ENCODE measurements at regions not wholly inside any gene's neighbourhood (a gene's known extent, or its start where the extent isn't known, plus 50 kb on each side); places are given as distances from the start of the nearest gene placed in this dataset.
"Not testable (repeated sequence)": the region's sequence is repeated elsewhere in the genome, so short reads cannot be mapped to it uniquely, and the experiment has no call there.

DNA sequence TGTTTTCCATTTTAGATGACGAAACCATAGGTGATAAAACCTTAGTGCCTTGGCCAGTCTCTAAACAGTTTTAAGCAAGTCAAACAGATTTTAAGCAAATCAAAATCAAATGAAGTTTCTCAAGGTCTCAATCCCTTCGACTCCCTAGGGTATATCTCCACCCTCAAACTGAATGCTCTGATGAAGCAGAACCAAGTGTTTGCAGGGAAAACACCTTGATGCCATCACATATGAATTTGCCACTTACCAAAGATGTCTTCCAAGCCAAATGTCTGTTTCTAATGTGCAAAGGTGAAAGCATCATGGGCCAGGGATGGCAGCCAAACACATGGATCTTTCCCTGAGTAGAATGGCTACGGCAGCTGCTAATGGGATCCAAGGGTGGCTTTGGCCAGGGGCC is 116.4 kb upstream of the COP1 start:
- no peak overlapping the region for H3K27ac ChIP-seq
- H3K27me3 ChIP-seq = no peaks in the 10 kb centered on the region
- no peaks in the 10 kb centered on the region for H3K9me3 ChIP-seq
- H3K36me3 ChIP-seq = no peaks in the 10 kb centered on the region
- H3K4me1 ChIP-seq (ENCODE audit: control insufficient read depth in 1 of 2, insufficient read depth in 1 of 2, low read depth in 1 of 2, low read length in 1 of 2) = no peaks in the 10 kb centered on the region
- no peak overlapping the region for H3K4me3 ChIP-seq (ENCODE audit: low read depth in 1 of 2, low read length in 1 of 2)
- TF ChIP-seq CTCF (IDR thresholded peaks at IDR 0.05) = no peak

DNA sequence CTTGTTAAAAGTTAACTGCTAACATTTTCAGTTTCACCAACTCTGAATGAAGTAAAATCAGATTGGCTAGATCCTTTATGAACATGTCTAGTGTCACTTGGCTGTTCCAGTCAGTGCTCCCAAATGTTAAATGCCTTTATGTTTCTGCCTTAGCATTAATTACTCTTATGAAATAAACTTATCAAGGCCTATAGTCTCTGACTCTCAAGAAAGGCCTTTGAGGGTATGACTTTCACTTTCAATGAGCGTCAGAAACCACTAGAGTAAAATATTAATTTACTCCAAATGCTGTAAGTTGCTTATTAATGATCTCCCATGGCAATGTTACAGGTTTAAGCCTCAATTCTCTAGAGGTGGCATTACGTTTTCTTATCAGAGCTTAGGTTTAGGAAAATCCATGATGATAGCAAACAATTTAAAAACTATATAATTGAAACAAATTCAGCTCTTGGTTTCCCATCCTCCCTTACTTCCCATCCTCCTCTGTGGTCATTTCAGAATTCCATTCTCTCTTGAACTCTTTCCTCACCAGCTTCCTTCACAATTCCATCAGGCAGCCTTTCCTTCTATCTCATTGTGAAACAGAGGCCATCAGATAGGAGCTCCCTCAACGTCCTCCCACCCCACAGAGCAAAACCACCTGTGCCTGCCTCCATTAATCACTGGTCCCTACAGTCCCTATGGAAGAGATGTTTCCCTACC is 108.6 kb upstream of the COP1 start:
- H3K9me3 ChIP-seq = no peaks in the 10 kb centered on the region
- H3K36me3 ChIP-seq = no peaks in the 10 kb centered on the region
- no peaks in the 10 kb centered on the region for H3K27me3 ChIP-seq
- H3K4me3 ChIP-seq (ENCODE audit: low read depth in 1 of 2, low read length in 1 of 2) = no peak overlapping the region
- H3K4me1 ChIP-seq (ENCODE audit: control insufficient read depth in 1 of 2, insufficient read depth in 1 of 2, low read depth in 1 of 2, low read length in 1 of 2) = no peaks in the 10 kb centered on the region
- H3K27ac ChIP-seq = no peak overlapping the region
- no peak for TF ChIP-seq CTCF (IDR thresholded peaks at IDR 0.05)

DNA sequence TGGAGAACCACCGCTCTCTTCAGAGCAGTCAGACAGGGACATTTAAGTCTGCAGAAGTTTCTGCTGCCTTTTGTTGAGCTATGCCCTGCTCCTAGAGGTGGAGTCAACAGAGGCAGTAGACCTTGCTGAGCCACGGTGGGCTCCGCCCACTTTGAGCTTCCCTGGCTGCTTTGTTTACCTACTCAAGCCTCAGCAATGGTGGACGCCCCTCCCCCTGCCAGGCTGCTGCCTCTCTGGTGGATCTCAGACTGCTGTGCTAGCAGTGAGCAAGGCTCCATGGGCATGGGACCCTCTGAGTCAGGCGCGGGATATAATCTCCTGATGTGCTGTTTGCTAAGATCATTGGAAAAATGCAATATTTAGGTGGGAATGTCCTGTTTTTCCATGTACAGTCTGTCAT is 89.5 kb upstream of the COP1 start:
- H3K36me3 ChIP-seq; H3K4me3 ChIP-seq (ENCODE audit: low read depth in 1 of 2, low read length in 1 of 2); H3K4me1 ChIP-seq (ENCODE audit: control insufficient read depth in 1 of 2, insufficient read depth in 1 of 2, low read depth in 1 of 2, low read length in 1 of 2); H3K27me3 ChIP-seq; H3K9me3 ChIP-seq; H3K27ac ChIP-seq: not testable (repeated sequence)

GRCh38 chr1:176285996-176286395 is 78.9 kb upstream of the COP1 start:
- TF ChIP-seq CTCF (IDR thresholded peaks at IDR 0.05) = no peak
- Histone ChIP-seq H3K9me3 (no peaks in the 10 kb centered on the region), H3K27me3 (no peaks in the 10 kb centered on the region), H3K27ac (no peak overlapping the region), H3K4me1 (ENCODE audit: control insufficient read depth in 1 of 2, insufficient read depth in 1 of 2, low read depth in 1 of 2, low read length in 1 of 2) (no peaks in the 10 kb centered on the region), H3K36me3 (no peaks in the 10 kb centered on the region), H3K4me3 (ENCODE audit: low read depth in 1 of 2, low read length in 1 of 2) (no peak overlapping the region)

DNA sequence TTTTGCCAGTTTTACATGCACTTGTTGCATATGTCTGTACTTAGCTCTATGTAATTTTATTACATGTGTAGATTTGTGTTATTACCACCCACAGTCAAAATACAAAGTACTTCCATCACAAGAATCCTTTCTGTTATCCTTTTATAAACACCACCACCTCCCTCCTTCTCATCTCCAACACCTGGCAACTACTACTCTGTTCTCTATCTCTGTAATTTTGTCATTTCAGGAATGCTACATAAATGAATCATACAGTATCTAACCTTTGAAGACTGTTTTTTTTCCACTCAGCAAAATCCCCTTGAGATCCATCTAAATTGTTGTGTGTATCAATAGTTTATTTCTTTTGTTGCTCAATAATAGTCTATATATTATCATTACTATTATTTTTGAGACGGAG is 64.5 kb upstream of the COP1 start:
- Histone ChIP-seq H3K4me3 (ENCODE audit: low read depth in 1 of 2, low read length in 1 of 2) (no peak overlapping the region), H3K36me3 (no peaks in the 10 kb centered on the region), H3K27me3 (no peaks in the 10 kb centered on the region), H3K4me1 (ENCODE audit: control insufficient read depth in 1 of 2, insufficient read depth in 1 of 2, low read depth in 1 of 2, low read length in 1 of 2) (no peaks in the 10 kb centered on the region), H3K27ac (no peak overlapping the region), H3K9me3 (no peaks in the 10 kb centered on the region)
- no peak for TF ChIP-seq CTCF (IDR thresholded peaks at IDR 0.05)

Measured in neutrophil (primary cell).